ENCODE measurements at regions not wholly inside any gene's neighbourhood (a gene's known extent, or its start where the extent isn't known, plus 50 kb on each side); places are given as distances from the start of the nearest gene placed in this dataset.

DNA sequence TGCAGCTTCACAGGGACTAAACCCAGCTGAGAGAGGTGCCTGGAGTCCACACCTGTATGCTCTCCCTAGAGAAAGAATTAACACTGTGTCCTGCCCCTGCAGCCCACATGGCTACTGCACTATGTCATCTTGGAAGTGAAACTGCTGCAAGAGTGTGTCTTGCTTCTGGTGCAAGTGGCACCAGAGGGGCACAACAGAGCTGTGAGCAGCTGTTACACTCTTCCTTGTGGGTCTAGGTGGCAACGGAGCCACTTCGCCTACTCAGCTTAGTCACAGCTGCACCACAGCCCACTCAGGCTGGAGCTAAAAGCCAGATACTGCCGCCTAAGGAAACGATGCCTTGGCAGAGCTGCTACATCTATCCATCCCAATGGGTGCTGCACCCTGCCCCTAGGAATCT lies 391.4 kb downstream of the COL12A1 start:
- no peak for DNase-seq (ENCODE audit: low read depth, low spot score)
- no peak overlapping the region for H3K4me3 ChIP-seq (ENCODE audit: low read length)

DNA sequence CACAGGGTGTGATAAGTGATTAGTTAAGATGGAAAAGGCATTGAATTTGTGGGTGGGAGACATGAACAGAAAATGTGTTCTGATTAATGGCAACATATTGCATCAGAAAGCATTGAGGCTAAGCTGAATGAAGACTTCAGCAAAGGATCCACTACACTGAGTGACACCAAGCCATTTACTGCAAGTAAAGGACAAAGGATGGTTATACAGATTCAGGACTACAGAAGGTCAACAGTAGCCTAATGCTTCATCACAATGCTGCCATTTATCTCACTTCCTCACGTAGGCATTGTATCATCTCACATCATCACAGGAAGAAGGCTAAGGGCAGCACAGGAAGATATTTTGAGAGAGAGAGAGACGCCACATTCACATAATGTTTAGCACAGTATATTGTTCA lies 398.2 kb downstream of the COL12A1 start:
- no peak for DNase-seq (ENCODE audit: low read depth, low spot score)
- no peak overlapping the region for H3K4me3 ChIP-seq (ENCODE audit: low read length)

DNA sequence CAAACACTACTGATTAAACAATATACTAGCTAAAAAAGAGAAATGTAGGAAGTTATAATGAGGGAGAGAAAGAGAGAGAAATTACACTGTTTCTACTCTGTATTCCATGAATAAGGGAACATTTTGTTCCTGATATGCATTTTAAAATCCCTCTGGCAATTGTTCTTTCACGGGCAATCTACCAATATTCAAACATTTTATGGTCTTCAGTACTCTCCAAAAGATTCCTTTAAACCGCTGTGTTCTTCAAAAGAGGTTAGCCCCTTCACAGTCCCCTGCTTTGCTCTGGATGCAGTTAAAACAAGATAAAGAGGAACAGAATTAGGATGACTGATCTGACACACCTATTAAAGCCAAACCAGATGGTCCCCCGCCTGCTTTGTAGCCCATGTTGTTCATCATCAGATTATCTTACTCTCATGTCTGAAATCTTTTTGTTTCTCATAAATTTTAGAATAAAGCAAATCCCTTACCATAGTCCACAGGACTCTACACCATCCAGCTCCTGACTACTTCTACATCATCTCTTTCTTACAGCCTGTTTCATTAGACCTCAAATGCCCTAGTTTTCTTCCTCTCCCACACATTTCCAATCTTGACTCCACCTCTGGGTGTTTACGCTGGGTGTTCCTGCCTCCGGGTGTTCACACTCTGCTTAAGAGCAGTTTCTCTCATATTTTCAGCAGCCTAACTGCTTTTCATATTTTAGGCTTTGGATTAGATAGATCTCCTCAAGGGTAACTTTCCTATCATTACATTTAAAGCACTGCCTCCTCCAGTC lies 399.7 kb downstream of the COL12A1 start:
- no peak overlapping the region for H3K4me3 ChIP-seq (ENCODE audit: low read length)
- no peak for DNase-seq (ENCODE audit: low read depth, low spot score)

DNA sequence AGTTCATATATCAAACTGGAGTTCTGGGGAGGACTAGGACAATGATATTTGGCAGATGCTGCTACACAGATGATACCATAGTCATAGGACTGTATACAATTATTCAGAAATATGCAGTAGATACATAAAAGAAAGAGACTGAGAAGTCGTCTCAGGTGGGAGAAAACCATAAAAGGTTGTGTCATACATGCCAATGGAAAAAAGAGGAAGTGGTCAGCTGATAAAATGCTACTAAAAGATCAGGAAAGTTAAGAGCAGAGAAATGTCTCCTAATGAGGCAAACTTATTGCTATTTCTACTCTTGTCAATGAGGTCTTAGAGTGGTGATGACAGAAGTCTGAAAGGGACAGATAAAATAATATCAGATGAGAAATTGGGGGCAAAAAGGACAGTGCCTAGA lies 407.6 kb downstream of the COL12A1 start:
- no peak overlapping the region for H3K4me3 ChIP-seq (ENCODE audit: low read length)
- DNase-seq (ENCODE audit: low read depth, low spot score), result no peak

DNA sequence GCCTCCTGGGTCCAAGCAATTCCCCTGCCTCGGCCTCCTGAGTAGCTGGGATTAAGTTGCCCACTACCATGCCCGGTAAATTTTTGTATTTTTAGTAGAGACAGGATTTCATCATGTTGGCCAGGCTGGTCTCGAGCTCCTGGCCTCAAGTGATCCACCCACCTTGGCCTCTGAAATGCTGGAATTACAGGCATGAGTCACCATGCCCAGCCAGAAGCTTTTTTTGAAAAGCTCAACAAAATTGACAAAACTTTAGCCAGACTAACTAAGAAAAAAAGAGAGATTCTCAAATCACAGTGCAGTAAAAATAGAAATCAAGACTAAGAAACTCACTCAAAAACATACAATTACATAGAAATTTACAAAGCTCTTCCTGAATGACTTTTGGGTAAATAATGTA lies 420.6 kb downstream of the COL12A1 start:
- H3K4me3 ChIP-seq (ENCODE audit: low read length), result no peak overlapping the region
- DNase-seq (ENCODE audit: low read depth, low spot score), result no peak

GRCh38 chr6:74782346-74782745 lies 423.5 kb downstream of the COL12A1 start:
- H3K4me3 ChIP-seq (ENCODE audit: low read length), result no peak overlapping the region
- no peak for DNase-seq (ENCODE audit: low read depth, low spot score)

GRCh38 chr6:74780831-74781230 lies 425.0 kb downstream of the COL12A1 start:
- H3K4me3 ChIP-seq (ENCODE audit: low read length), result no peak overlapping the region
- DNase-seq (ENCODE audit: low read depth, low spot score), result no peak

DNA sequence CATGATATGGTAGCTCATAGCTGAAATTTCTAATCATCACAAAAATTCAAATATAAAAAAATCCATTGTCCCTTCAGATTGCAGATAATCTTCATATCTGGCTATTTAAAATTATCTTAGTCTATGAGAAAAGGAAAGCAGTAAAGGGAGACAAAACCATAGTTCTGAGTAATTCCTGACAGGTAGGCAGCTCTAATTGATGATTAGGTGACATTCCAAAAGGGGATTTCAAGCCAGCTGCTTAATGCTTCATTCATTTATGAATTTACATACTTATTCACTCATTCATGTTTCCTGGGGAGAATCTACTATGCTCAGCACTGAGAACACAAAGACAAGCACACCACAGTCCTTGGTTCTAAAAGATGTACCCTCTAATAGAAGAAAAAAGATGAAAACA lies 437.1 kb downstream of the COL12A1 start:
- no peak overlapping the region for H3K4me3 ChIP-seq (ENCODE audit: low read length)
- DNase-seq (ENCODE audit: low read depth, low spot score), result no peak

DNA sequence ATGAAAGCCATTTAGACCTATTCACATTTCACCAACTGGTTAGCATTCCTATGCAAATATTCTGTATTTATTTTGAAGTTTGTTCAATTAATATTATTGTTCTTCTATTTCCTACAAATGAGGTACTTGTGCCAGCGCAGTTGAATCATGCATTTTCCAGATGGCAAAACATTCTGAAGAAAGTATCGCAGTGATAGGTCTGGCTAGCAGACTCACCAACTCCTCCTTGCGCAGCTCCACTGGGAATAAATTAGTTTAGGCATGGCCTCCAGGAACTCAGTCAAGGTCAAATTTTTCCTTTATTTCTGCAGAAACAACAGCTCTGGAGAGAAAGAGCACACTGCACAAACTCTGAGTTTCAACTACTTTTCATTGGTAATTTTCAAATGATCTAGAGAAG lies 437.7 kb downstream of the COL12A1 start:
- DNase-seq (ENCODE audit: low read depth, low spot score), result no peak
- H3K4me3 ChIP-seq (ENCODE audit: low read length), result no peak overlapping the region

DNA sequence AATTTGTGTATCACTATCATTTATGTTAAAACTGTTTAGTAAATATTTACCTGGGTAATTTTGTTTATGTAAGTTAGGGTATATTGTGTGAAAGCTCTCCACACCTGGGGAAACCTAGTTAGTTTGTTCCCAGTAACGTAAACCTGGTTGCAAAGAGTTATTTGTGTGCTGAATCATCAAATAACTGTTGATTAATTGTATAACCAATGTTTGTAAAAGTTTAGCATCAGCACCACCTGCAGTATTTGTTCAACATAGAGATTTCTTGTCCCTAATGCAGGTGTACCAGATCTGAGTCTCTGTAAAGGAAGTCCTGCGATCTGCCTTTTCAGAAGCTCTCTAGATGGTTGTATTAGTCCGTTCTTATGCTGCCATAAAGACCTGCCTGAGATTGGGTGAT lies 440.4 kb downstream of the COL12A1 start:
- no peak for DNase-seq (ENCODE audit: low read depth, low spot score)
- H3K4me3 ChIP-seq (ENCODE audit: low read length), result no peak overlapping the region

- H3K4me3 ChIP-seq (ENCODE audit: low read length), result no peak overlapping the region
Observed at GRCh38 chr6:74764486-74764885, 441.4 kb downstream of the COL12A1 start.

DNA sequence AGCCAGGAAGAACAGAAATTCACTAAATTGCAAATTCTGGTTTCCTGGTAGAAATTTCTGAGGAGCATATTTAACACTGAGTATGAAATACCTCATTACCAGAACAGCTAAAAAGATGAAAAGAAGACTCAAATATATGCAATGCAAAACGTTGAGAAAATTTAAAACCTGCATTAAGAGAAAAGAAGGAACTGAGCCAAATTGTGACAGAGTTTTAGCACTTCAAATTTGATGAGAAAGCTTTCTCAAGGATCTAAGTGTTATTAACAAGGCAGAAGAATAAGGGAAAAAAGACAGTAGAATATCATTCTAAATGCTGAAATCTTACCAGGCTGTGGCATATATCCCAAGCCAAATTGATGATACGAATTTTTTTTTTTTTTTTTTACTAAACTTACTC lies 443.0 kb downstream of the COL12A1 start:
- no peak for DNase-seq (ENCODE audit: low read depth, low spot score)
- no peak overlapping the region for H3K4me3 ChIP-seq (ENCODE audit: low read length)

More at GRCh38 chr6:74764486-74764885, 441.4 kb downstream of the COL12A1 start:
- DNase-seq (ENCODE audit: low read depth, low spot score), result no peak

- DNase-seq (ENCODE audit: low read depth, low spot score), result no peak
- H3K4me3 ChIP-seq (ENCODE audit: low read length), result no peak overlapping the region
Observed at GRCh38 chr6:74757813-74758212, 448.0 kb downstream of the COL12A1 start.

GRCh38 chr6:74756923-74757322 lies 448.9 kb downstream of the COL12A1 start:
- no peak overlapping the region for H3K4me3 ChIP-seq (ENCODE audit: low read length)
- no peak for DNase-seq (ENCODE audit: low read depth, low spot score)

DNA sequence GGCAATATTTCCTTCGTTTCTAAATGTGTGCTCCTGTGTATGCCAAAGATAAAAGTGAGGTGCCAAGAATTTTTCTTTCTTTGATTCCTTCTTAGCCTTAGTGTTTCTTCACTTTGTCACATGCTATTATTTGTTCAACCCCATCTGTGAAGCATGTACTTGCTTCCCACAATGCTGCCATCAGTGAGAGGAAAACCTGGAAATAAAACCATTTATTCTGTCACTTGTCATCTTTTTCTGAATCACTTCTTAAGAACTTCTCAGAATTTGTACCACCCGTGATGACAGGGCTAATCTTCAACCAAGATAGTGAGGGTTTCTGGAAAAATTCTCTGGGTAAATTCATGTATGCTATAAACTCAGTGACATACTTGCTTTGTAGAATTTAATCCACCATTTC lies 450.1 kb downstream of the COL12A1 start:
- no peak overlapping the region for H3K4me3 ChIP-seq (ENCODE audit: low read length)
- DNase-seq (ENCODE audit: low read depth, low spot score), result no peak

DNA sequence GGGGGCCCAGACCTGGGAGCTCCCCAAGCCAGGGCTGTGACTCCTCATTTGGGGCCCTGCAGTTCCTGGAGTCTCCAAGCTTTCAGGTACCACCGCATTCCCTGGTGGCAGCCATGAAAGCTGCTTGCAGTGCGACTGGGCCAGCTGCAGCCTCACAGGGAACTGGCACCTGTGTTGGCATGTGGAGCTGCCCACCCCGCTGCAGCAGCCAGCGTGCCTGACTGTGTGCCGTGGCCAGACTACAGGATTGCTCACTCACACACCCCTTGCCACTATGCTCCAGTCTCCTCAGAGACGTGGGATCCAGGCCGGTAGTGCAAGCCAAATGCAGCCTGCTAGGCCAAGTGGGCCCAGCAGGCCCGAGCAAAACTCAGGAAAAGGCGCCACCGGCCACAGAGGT lies 450.7 kb downstream of the COL12A1 start:
- no peak overlapping the region for H3K4me3 ChIP-seq (ENCODE audit: low read length)
- DNase-seq (ENCODE audit: low read depth, low spot score), result no peak

- no peak overlapping the region for H3K4me3 ChIP-seq (ENCODE audit: low read length)
- no peak for DNase-seq (ENCODE audit: low read depth, low spot score)
Observed at GRCh38 chr6:74753883-74754600, 451.8 kb downstream of the COL12A1 start.

GRCh38 chr6:74752303-74752702 lies 453.6 kb downstream of the COL12A1 start:
- no peak overlapping the region for H3K4me3 ChIP-seq (ENCODE audit: low read length)
- DNase-seq (ENCODE audit: low read depth, low spot score), result no peak

GRCh38 chr6:74750826-74751225 lies 455.0 kb downstream of the COL12A1 start:
- no peak overlapping the region for H3K4me3 ChIP-seq (ENCODE audit: low read length)
- no peak for DNase-seq (ENCODE audit: low read depth, low spot score)

DNA sequence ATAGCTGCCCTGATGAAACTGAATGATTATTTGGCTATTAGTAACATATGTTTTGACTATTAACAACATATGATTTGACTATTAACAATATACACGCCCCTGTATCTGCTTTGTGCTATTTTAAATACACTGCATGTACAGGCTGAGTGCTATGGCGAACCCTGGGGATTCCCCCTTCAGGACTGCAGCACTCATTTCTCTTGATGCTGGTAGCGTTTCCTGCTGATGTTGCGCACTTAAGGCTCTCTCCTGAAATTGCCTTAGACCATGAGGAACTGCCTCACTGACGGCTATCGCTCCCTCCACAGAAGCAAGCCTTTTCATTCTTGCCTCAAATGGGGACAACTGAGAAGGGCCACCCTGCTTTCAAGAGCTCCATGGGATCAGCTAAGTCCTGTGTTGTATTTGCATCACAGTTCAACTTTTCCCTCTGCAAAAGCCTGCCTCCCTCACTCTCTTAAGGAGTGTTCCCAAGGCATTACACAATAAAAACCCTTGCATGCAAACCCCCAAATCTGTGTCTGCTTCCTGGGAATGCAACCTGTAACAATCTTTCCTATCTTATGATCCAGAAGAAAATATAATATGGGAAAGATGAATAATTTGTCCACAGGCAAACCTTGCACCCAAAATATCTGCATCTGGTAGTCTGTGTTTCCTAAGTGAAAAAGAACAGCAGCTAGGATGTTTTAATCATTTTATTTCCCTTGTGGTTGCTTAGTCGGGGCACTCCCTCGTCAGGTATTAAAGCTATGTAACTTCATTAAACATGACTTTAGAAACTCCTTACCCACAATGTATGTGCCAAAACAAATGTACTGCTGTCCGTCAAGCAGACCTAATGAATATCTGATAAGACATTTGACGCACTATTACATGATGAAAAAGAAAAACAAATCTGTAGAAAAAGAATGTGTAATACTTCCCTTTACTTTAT lies 456.4 kb downstream of the COL12A1 start:
- no peak overlapping the region for H3K4me3 ChIP-seq (ENCODE audit: low read length)
- no peak for DNase-seq (ENCODE audit: low read depth, low spot score)
